H1 (cell line): ENCODE measurements at regions not wholly inside any gene's neighbourhood (a gene's known extent, or its start where the extent isn't known, plus 50 kb on each side); places are given as distances from the start of the nearest gene placed in this dataset.

Source experiments
- BCL11A ChIP-seq, 2 experiments: IDR thresholded peaks; one replicate each; pipeline ENCODE4 v1.6.1; 2011; ENCODE audit warnings: low read depth in 2 of 2, low read length in 2 of 2, mild to moderate bottlenecking in 2 of 2
- BRCA1 ChIP-seq: IDR thresholded peaks from 2 replicates; pipeline ENCODE4 v1.6.1; 2012; ENCODE audit warnings: low read depth, low read length, improper control_type of control experiment
- CTBP2 ChIP-seq: IDR thresholded peaks from 2 replicates; pipeline ENCODE4 v1.7.0; 2011; ENCODE audit warnings: borderline replicate concordance, mild to moderate bottlenecking, moderate library complexity, mixed read lengths, low read length; ENCODE audit not compliant: insufficient read depth, insufficient read length
- KDM1A ChIP-seq: fragments of 200-600, 300-600 bp; sonication (generic); IDR thresholded peaks from 2 replicates; pipeline ENCODE4 v1.7.1; 2016; ENCODE audit warnings: mild to moderate bottlenecking, low read length, borderline replicate concordance
- NANOG ChIP-seq: IDR thresholded peaks from 2 replicates; pipeline ENCODE4 v1.6.1; 2011; ENCODE audit warnings: low read length, low read depth, mild to moderate bottlenecking, inconsistent platforms; ENCODE audit not compliant: insufficient read depth, poor library complexity, severe bottlenecking
- POLR2AphosphoS5 ChIP-seq: IDR thresholded peaks from 2 replicates; pipeline ENCODE4 v1.6.1; 2011; ENCODE audit warnings: low read depth, low read length
- POU5F1 ChIP-seq: IDR thresholded peaks from 2 replicates; pipeline ENCODE4 v1.6.1; 2011; ENCODE audit warnings: low read depth, mild to moderate bottlenecking, low read length, moderate library complexity
- RFX5 ChIP-seq: IDR thresholded peaks from 2 replicates; pipeline ENCODE4 v1.6.1; 2011; ENCODE audit warnings: low read depth, low read length, improper control_type of control experiment, borderline replicate concordance
- TF ChIP-seq, protein P1 (sequence below): fragments of 300-600 bp; sonication (generic); IDR thresholded peaks from 2 replicates; pipeline ENCODE4 v1.7.1; 2012; ENCODE audit warnings: low read length, moderate library complexity, mild to moderate bottlenecking, inconsistent platforms; ENCODE audit not compliant: insufficient replicate concordance

DNA sequence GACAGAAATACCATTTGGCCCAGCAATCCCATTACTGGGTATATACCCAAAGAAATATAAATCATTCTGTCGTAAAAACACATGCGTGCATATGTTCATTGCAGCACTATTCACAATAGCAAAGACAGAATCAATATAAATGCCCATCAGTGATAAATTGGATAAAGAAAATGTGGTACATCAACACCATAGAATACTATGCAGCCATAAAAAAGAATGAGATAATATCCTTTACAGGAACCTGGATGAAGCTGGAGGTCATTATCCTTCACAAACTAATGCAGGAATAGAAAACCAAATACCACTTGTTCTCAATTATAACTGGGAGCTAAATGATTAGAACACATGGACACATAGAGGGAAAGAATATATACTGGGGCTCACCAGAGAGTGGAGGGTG is 109.6 kb upstream of the SLC35F3 start (continued):
- TF ChIP-seq, protein P1, sequence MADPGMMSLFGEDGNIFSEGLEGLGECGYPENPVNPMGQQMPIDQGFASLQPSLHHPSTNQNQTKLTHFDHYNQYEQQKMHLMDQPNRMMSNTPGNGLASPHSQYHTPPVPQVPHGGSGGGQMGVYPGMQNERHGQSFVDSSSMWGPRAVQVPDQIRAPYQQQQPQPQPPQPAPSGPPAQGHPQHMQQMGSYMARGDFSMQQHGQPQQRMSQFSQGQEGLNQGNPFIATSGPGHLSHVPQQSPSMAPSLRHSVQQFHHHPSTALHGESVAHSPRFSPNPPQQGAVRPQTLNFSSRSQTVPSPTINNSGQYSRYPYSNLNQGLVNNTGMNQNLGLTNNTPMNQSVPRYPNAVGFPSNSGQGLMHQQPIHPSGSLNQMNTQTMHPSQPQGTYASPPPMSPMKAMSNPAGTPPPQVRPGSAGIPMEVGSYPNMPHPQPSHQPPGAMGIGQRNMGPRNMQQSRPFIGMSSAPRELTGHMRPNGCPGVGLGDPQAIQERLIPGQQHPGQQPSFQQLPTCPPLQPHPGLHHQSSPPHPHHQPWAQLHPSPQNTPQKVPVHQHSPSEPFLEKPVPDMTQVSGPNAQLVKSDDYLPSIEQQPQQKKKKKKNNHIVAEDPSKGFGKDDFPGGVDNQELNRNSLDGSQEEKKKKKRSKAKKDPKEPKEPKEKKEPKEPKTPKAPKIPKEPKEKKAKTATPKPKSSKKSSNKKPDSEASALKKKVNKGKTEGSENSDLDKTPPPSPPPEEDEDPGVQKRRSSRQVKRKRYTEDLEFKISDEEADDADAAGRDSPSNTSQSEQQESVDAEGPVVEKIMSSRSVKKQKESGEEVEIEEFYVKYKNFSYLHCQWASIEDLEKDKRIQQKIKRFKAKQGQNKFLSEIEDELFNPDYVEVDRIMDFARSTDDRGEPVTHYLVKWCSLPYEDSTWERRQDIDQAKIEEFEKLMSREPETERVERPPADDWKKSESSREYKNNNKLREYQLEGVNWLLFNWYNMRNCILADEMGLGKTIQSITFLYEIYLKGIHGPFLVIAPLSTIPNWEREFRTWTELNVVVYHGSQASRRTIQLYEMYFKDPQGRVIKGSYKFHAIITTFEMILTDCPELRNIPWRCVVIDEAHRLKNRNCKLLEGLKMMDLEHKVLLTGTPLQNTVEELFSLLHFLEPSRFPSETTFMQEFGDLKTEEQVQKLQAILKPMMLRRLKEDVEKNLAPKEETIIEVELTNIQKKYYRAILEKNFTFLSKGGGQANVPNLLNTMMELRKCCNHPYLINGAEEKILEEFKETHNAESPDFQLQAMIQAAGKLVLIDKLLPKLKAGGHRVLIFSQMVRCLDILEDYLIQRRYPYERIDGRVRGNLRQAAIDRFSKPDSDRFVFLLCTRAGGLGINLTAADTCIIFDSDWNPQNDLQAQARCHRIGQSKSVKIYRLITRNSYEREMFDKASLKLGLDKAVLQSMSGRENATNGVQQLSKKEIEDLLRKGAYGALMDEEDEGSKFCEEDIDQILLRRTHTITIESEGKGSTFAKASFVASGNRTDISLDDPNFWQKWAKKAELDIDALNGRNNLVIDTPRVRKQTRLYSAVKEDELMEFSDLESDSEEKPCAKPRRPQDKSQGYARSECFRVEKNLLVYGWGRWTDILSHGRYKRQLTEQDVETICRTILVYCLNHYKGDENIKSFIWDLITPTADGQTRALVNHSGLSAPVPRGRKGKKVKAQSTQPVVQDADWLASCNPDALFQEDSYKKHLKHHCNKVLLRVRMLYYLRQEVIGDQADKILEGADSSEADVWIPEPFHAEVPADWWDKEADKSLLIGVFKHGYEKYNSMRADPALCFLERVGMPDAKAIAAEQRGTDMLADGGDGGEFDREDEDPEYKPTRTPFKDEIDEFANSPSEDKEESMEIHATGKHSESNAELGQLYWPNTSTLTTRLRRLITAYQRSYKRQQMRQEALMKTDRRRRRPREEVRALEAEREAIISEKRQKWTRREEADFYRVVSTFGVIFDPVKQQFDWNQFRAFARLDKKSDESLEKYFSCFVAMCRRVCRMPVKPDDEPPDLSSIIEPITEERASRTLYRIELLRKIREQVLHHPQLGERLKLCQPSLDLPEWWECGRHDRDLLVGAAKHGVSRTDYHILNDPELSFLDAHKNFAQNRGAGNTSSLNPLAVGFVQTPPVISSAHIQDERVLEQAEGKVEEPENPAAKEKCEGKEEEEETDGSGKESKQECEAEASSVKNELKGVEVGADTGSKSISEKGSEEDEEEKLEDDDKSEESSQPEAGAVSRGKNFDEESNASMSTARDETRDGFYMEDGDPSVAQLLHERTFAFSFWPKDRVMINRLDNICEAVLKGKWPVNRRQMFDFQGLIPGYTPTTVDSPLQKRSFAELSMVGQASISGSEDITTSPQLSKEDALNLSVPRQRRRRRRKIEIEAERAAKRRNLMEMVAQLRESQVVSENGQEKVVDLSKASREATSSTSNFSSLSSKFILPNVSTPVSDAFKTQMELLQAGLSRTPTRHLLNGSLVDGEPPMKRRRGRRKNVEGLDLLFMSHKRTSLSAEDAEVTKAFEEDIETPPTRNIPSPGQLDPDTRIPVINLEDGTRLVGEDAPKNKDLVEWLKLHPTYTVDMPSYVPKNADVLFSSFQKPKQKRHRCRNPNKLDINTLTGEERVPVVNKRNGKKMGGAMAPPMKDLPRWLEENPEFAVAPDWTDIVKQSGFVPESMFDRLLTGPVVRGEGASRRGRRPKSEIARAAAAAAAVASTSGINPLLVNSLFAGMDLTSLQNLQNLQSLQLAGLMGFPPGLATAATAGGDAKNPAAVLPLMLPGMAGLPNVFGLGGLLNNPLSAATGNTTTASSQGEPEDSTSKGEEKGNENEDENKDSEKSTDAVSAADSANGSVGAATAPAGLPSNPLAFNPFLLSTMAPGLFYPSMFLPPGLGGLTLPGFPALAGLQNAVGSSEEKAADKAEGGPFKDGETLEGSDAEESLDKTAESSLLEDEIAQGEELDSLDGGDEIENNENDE = no peak
- no peak for TF ChIP-seq BCL11A (IDR thresholded peaks at IDR 0.05; ENCODE audit: low read depth in 2 of 2, low read length in 2 of 2)
- no peak for TF ChIP-seq BRCA1
- no peak for TF ChIP-seq NANOG
- no peak for TF ChIP-seq CTBP2
- TF ChIP-seq KDM1A = no peak
- no peak for TF ChIP-seq POU5F1
- no peak for TF ChIP-seq RFX5
- no peak for TF ChIP-seq POLR2AphosphoS5
